K562 (cell line): ENCODE measurements at regions not wholly inside any gene's neighbourhood (a gene's known extent, or its start where the extent isn't known, plus 50 kb on each side); places are given as distances from the start of the nearest gene placed in this dataset.

Source experiments
- ATAC-seq: fragments of 200-7000 bp; cut with Tn5 transposase; 3 replicates; pipeline ENCODE4 v1.9.1; 2020; ENCODE audit warnings: moderate library complexity
- BruUV-seq: library from RNA; stranded (reverse); fragments of 400-500 nt; replicated peaks from 2 replicates; lab custom pipeline; 2021; lab: Mats Ljungman, UMichigan
- CTCF ChIA-PET: fragments of 300-600 bp; formaldehyde crosslinking; extraction: SDS; loops from one replicate; lab custom pipeline; 2021; ENCODE audit warnings: low intra/inter-chr PET ratio; lab: Yijun Ruan, JAX
- POLR2A ChIA-PET: fragments of 300-600, 350-650 bp; sonication (Branson Sonifier 250); formaldehyde crosslinking; extraction: SDS; loops from one replicate; lab custom pipeline; 2021; ENCODE audit warnings: antibody characterized with exemption, inconsistent platforms; lab: Yijun Ruan, JAX
- DNase-seq, 4 experiments: peaks; one replicate each; pipeline versions ENCODE4 v3.0.0 to v3.0.0-alpha.2; 2011 to 2018; ENCODE audit warnings: low spot score in 3 of 4, mixed read lengths in 3 of 4; ENCODE audit errors: extremely low read depth in 1 of 4
- FAIRE-seq: peaks from 2 replicates; lab custom pipeline; 2011; peaks lifted over from hg19 to GRCh38; lab: Jason Lieb, UNC
- H2AFZ ChIP-seq: 2 replicates; pipeline ENCODE4 v1.6.0; 2011; ENCODE audit warnings: low read depth, low read length, control low read depth, inconsistent platforms
- H3K27ac ChIP-seq: fragments of 200-600 bp; 3 replicates; pipeline ENCODE4 v1.8.0; 2011; ENCODE audit warnings: low read depth, mild to moderate bottlenecking, control low read depth, inconsistent platforms, low read length, moderate library complexity, mixed read lengths; ENCODE audit errors: extremely low read depth
- H3K27me3 ChIP-seq, 2 experiments: fragments of 300-600 bp in 1 of 2; 2 replicates in 1 of 2; 3 replicates in 1 of 2; pipeline versions ENCODE4 v1.6.0 to v1.8.0; 2011; ENCODE audit warnings: inconsistent platforms in 2 of 2, low read length in 2 of 2, mild to moderate bottlenecking in 1 of 2, mixed read lengths in 1 of 2, moderate library complexity in 1 of 2; ENCODE audit not compliant: control insufficient read depth in 2 of 2, insufficient read depth in 2 of 2
- H3K36me3 ChIP-seq: fragments of 300-600 bp; 3 replicates; pipeline ENCODE4 v1.8.0; 2011; ENCODE audit warnings: mild to moderate bottlenecking, low read length, inconsistent platforms; ENCODE audit not compliant: control insufficient read depth, insufficient read depth
- H3K4me1 ChIP-seq, 2 experiments: fragments of 200-600 bp in 1 of 2; replicated peaks in 1 of 2; 2 replicates in 1 of 2; 3 replicates in 1 of 2; pipeline versions ENCODE4 v1.5.1 to v1.8.0; 2011; ENCODE audit warnings: inconsistent platforms in 2 of 2, low read length in 2 of 2, mild to moderate bottlenecking in 1 of 2, mixed read lengths in 1 of 2, moderate library complexity in 1 of 2; ENCODE audit not compliant: control insufficient read depth in 2 of 2, insufficient read depth in 2 of 2
- H3K4me2 ChIP-seq: 2 replicates; pipeline ENCODE4 v1.6.1; 2011; ENCODE audit warnings: low read length, control low read depth, inconsistent platforms, mixed read lengths; ENCODE audit not compliant: insufficient read depth
- H3K4me3 ChIP-seq: fragments of 200-600 bp; sonication (generic), shearing (Covaris generic); 2 replicates; pipeline ENCODE4 v1.5.1; 2016; ENCODE audit warnings: control low read depth, inconsistent platforms
- H3K79me2 ChIP-seq: fragments of 200-600 bp; 3 replicates; pipeline ENCODE4 v1.8.0; 2011; ENCODE audit warnings: low read length, inconsistent platforms; ENCODE audit not compliant: control insufficient read depth, insufficient read depth
- H3K9ac ChIP-seq, 2 experiments: 2 replicates each; pipeline versions ENCODE4 v1.6.0 to v1.6.1; 2011; ENCODE audit warnings: low read depth in 2 of 2, low read length in 2 of 2, control low read depth in 1 of 2, inconsistent platforms in 1 of 2, mild to moderate bottlenecking in 1 of 2, mixed read lengths in 1 of 2; ENCODE audit not compliant: insufficient read depth in 1 of 2
- H3K9me1 ChIP-seq: one replicate; pipeline ENCODE4 v1.6.0; 2011; ENCODE audit warnings: inconsistent platforms, mild to moderate bottlenecking, low read length, moderate library complexity; ENCODE audit not compliant: control insufficient read depth, insufficient read depth
- H3K9me3 ChIP-seq: replicated peaks from 2 replicates; pipeline ENCODE4 v1.5.1; 2011; ENCODE audit warnings: low read depth, low read length, inconsistent platforms; ENCODE audit not compliant: control insufficient read depth, insufficient read depth
- H4K20me1 ChIP-seq: replicated peaks from 2 replicates; pipeline ENCODE4 v1.6.1; 2011; ENCODE audit warnings: low read length, inconsistent platforms, mixed read lengths; ENCODE audit not compliant: control insufficient read depth, insufficient read depth
- CEBPG ChIP-seq, 3 experiments: fragments of 200-800 bp in 1 of 3; sonication (Bioruptor generic) in 1 of 3; sonication (generic) in 1 of 3; formaldehyde crosslinking in 1 of 3; IDR thresholded peaks in 2 of 3; conservative IDR thresholded peaks in 1 of 3; 2 replicates each; pipeline versions ENCODE4 v1.6.1 to v1.8.0; 2016 to 2022; ENCODE audit warnings: missing compliant biosample characterization in 2 of 3, missing genetic modification characterization in 2 of 3, mild to moderate bottlenecking in 1 of 3, missing genetic modification reagents in 1 of 3
- CREB1 ChIP-seq, 2 experiments: sonication (generic) in 1 of 2; formaldehyde crosslinking in 1 of 2; IDR thresholded peaks; 2 replicates each; pipeline versions ENCODE4 v1.6.1 to v1.8.0; 2012 to 2022; ENCODE audit warnings: inconsistent platforms in 1 of 2, mild to moderate bottlenecking in 1 of 2, missing genetic modification reagents in 1 of 2, moderate library complexity in 1 of 2
- ELF4 ChIP-seq: fragments of 450-650 bp; formaldehyde crosslinking; IDR thresholded peaks from 2 replicates; pipeline ENCODE4 v1.4.0; 2022; ENCODE audit warnings: missing genetic modification characterization
- HIVEP1 ChIP-seq: fragments of 250-450 bp; sonication (Bioruptor Pico); IDR thresholded peaks from 2 replicates; pipeline ENCODE4 v1.4.0; 2020; ENCODE audit warnings: mild to moderate bottlenecking
- MTA2 ChIP-seq: fragments of 450-650 bp; IDR thresholded peaks from 2 replicates; pipeline ENCODE4 v1.6.1; 2016; ENCODE audit warnings: low read depth
- NFE2 ChIP-seq: IDR thresholded peaks from 2 replicates; pipeline ENCODE4 v1.6.1; 2014; ENCODE audit warnings: antibody characterized with exemption, low read depth
- NONO ChIP-seq, 2 experiments: fragments of 200-400 bp in 1 of 2; fragments of 450-650 bp in 1 of 2; formaldehyde crosslinking in 1 of 2; IDR thresholded peaks; 2 replicates each; pipeline ENCODE4 v1.6.1; 2017; ENCODE audit warnings: low read depth in 2 of 2, mild to moderate bottlenecking in 2 of 2, moderate library complexity in 2 of 2, low read length in 1 of 2
- NRF1 ChIP-seq, 2 experiments: fragments of 450-650 bp; IDR thresholded peaks in 1 of 2; conservative IDR thresholded peaks in 1 of 2; 2 replicates each; pipeline ENCODE4 v1.6.1; 2014; ENCODE audit warnings: mild to moderate bottlenecking in 2 of 2
- POLR2AphosphoS5 ChIP-seq: IDR thresholded peaks from 2 replicates; pipeline ENCODE4 v1.6.1; 2011; ENCODE audit warnings: mild to moderate bottlenecking, low read depth, low read length, moderate library complexity; ENCODE audit not compliant: control insufficient read depth, insufficient read depth
- RAD51 ChIP-seq: fragments of 450-650 bp; IDR thresholded peaks from 2 replicates; pipeline ENCODE4 v1.7.1; 2016; ENCODE audit warnings: low read depth, mild to moderate bottlenecking, borderline replicate concordance
- RCOR1 ChIP-seq, 2 experiments: IDR thresholded peaks; 2 replicates each; pipeline ENCODE4 v1.6.1; 2012; ENCODE audit warnings: low read depth in 2 of 2, low read length in 2 of 2, borderline replicate concordance in 1 of 2, improper control_type of control experiment in 1 of 2
- SETDB1 ChIP-seq: IDR thresholded peaks from one replicate; pipeline ENCODE4 v1.6.1; 2012; ENCODE audit warnings: low read length, control low read depth, inconsistent platforms
- TAF7 ChIP-seq: fragments of 450-650 bp; IDR thresholded peaks from 2 replicates; pipeline ENCODE4 v1.6.1; 2016; ENCODE audit warnings: missing genetic modification characterization, missing compliant biosample characterization
- YY1 ChIP-seq, 3 experiments: IDR thresholded peaks; 2 replicates each; pipeline ENCODE4 v1.6.1; 2011; ENCODE audit warnings: low read length in 2 of 3, mild to moderate bottlenecking in 2 of 3, moderate library complexity in 2 of 3, borderline replicate concordance in 1 of 3, control low read depth in 1 of 3, low read depth in 1 of 3; ENCODE audit not compliant: insufficient read depth in 3 of 3, insufficient replicate concordance in 2 of 3, control insufficient read depth in 1 of 3, insufficient read length in 1 of 3; ENCODE audit errors: extremely low read depth in 1 of 3
- ZFPM2 ChIP-seq: fragments of 250-450 bp; sonication (Bioruptor Pico); IDR thresholded peaks from 2 replicates; pipeline ENCODE4 v1.5.1; 2022; ENCODE audit warnings: mild to moderate bottlenecking
- WGBS: fragments of 100-300 bp; shearing (Covaris generic); methylation state at CpG from one replicate; pipeline ENCODE4 v1.1.6; 2016; ENCODE audit warnings: low coverage, mixed read lengths; ENCODE audit not compliant: insufficient coverage; ENCODE audit errors: missing lambda C conversion rate; 5-methylcytosine and 5-hydroxymethylcytosine counted together
- in situ Hi-C: fragments of 300-500 bp; cut with MboI; formaldehyde crosslinking; loops from 4 replicates; pipeline ENCODE4 v1.15.0; 2018; ENCODE audit warnings: inconsistent platforms, mixed read lengths
- intact Hi-C: fragments of 100-400 bp; cut with micrococcal nuclease; formaldehyde crosslinking; loops from 2 replicates; pipeline ENCODE4 v1.14.2; 2022
- TF ChIP-seq, protein P1 (sequence below): sonication (generic); formaldehyde crosslinking; IDR thresholded peaks from 2 replicates; pipeline ENCODE4 v1.8.0; 2022; ENCODE audit warnings: mild to moderate bottlenecking, missing genetic modification reagents

DNA sequence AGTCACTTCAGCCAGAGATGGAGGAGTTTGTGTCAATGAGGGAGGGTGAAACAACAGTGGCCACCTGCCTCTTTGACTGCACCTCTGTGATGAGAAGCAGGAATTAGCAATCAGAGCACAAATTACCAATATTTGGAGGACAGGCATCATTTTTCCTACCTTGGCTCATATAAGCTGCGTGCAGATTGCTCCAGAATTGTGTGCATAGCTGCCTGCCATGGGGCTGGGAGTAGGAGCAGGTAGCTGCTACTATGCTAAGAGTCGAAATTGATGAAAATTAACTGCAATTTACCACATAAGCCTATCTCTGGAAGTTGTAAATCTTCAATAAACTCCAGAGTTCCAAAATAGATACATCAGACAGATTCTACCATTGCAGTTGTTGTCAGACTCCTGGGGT lies 167.5 kb upstream of the HTR2A start:
- WGBS, result 0% methylated on average over 2 of the region's 2 CpGs
- no TSS peak for BruUV-seq
- Histone ChIP-seq H3K36me3 (no peaks in the 10 kb centered on the region), H3K4me2 (no peak overlapping the region), H3K4me3 (no peak overlapping the region), H3K27me3 (no peaks in the 10 kb centered on the region), H2AFZ (no peak overlapping the region), H3K79me2 (no peaks in the 10 kb centered on the region), H3K9me3 (no peaks in the 10 kb centered on the region), H3K4me1 (no peaks in the 10 kb centered on the region), H3K9me1 (no peaks in the 10 kb centered on the region), H4K20me1 (no peaks in the 10 kb centered on the region), H3K9ac (no peak overlapping the region), H3K27ac (no peak overlapping the region)
- ChIA-PET CTCF (no interaction called here), POLR2A (no interaction called here)
- in situ Hi-C loops (no loop called here), intact Hi-C loops (no loop called here)
- ATAC-seq (no peak), FAIRE-seq (no peak), DNase-seq (no peak)
- no peak for TF ChIP-seq HIVEP1 (CRISPR knock-in tag)
- TF ChIP-seq MTA2, result no peak
- TF ChIP-seq ZFPM2, result no peak
- TF ChIP-seq NRF1 (conservative IDR thresholded peaks at IDR 0.05 in 1 of 2, IDR thresholded peaks at IDR 0.05 in 1 of 2), result no peak
- TF ChIP-seq YY1 (IDR thresholded peaks at IDR 0.05; ENCODE audit: borderline replicate concordance in 1 of 3, control insufficient read depth in 1 of 3, extremely low read depth in 1 of 3, insufficient read depth in 3 of 3, insufficient read length in 1 of 3, insufficient replicate concordance in 2 of 3, low read depth in 1 of 3, low read length in 2 of 3), result no peak
- no peak for TF ChIP-seq RAD51
- TF ChIP-seq SETDB1, result no peak
- TF ChIP-seq ELF4 (CRISPR knock-in tag), result no peak
- no peak for TF ChIP-seq RCOR1 (IDR thresholded peaks at IDR 0.05; ENCODE audit: borderline replicate concordance in 1 of 2, low read depth in 2 of 2, low read length in 2 of 2)
- no peak for TF ChIP-seq POLR2AphosphoS5
- TF ChIP-seq, protein P1, sequence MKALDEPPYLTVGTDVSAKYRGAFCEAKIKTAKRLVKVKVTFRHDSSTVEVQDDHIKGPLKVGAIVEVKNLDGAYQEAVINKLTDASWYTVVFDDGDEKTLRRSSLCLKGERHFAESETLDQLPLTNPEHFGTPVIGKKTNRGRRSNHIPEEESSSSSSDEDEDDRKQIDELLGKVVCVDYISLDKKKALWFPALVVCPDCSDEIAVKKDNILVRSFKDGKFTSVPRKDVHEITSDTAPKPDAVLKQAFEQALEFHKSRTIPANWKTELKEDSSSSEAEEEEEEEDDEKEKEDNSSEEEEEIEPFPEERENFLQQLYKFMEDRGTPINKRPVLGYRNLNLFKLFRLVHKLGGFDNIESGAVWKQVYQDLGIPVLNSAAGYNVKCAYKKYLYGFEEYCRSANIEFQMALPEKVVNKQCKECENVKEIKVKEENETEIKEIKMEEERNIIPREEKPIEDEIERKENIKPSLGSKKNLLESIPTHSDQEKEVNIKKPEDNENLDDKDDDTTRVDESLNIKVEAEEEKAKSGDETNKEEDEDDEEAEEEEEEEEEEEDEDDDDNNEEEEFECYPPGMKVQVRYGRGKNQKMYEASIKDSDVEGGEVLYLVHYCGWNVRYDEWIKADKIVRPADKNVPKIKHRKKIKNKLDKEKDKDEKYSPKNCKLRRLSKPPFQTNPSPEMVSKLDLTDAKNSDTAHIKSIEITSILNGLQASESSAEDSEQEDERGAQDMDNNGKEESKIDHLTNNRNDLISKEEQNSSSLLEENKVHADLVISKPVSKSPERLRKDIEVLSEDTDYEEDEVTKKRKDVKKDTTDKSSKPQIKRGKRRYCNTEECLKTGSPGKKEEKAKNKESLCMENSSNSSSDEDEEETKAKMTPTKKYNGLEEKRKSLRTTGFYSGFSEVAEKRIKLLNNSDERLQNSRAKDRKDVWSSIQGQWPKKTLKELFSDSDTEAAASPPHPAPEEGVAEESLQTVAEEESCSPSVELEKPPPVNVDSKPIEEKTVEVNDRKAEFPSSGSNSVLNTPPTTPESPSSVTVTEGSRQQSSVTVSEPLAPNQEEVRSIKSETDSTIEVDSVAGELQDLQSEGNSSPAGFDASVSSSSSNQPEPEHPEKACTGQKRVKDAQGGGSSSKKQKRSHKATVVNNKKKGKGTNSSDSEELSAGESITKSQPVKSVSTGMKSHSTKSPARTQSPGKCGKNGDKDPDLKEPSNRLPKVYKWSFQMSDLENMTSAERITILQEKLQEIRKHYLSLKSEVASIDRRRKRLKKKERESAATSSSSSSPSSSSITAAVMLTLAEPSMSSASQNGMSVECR (CRISPR knock-in tag), result no peak
- TF ChIP-seq TAF7 (tag), result no peak
- TF ChIP-seq NFE2, result no peak
- no peak for TF ChIP-seq CREB1 (IDR thresholded peaks at IDR 0.05)
- TF ChIP-seq CREB1 (CRISPR knock-in tag; IDR thresholded peaks at IDR 0.05), result no peak
- TF ChIP-seq CEBPG (CRISPR knock-in tag; IDR thresholded peaks at IDR 0.05), result no peak
- no peak for TF ChIP-seq CEBPG (tag; conservative IDR thresholded peaks at IDR 0.05 in 1 of 2, IDR thresholded peaks at IDR 0.05 in 1 of 2)
- TF ChIP-seq NONO (IDR thresholded peaks at IDR 0.05; ENCODE audit: low read depth in 2 of 2, low read length in 1 of 2), result no peak
